IMR-90 (cell line): ENCODE measurements at regions not wholly inside any gene's neighbourhood (a gene's known extent, or its start where the extent isn't known, plus 50 kb on each side); places are given as distances from the start of the nearest gene placed in this dataset.

Experiments
- ATAC-seq: fragments of 200-7000 bp; cut with Tn5 transposase; 2 replicates; pipeline ENCODE4 v1.9.1; 2020; ENCODE audit warnings: low read depth, mild to moderate bottlenecking, moderate library complexity
- BruUV-seq: library from RNA; stranded (reverse); fragments of 400-500 nt; replicated peaks from 2 replicates; lab custom pipeline; 2021; lab: Mats Ljungman, UMichigan
- CTCF ChIA-PET: fragments of 300-600 bp; formaldehyde crosslinking; extraction: SDS; loops from one replicate; lab custom pipeline; 2021; ENCODE audit warnings: antibody characterized with exemption; lab: Yijun Ruan, JAX
- POLR2A ChIA-PET: fragments of 300-600 bp; sonication (Branson Sonifier 250); formaldehyde crosslinking; loops from one replicate; lab custom pipeline; 2022; ENCODE audit warnings: antibody characterized with exemption; ENCODE audit not compliant: unreplicated experiment; lab: Charles Lee
- DNase-seq: peaks from one replicate; pipeline ENCODE4 v3.0.0; 2013
- H2AFZ ChIP-seq: replicated peaks from 2 replicates; pipeline ENCODE3; 2013; ENCODE audit warnings: low read length, mild to moderate bottlenecking; ENCODE audit not compliant: poor library complexity
- H2AK5ac ChIP-seq: 2 replicates; pipeline ENCODE4 v1.6.1; 2013; ENCODE audit warnings: low read depth, low read length, inconsistent platforms
- H2AK9ac ChIP-seq: replicated peaks from 2 replicates; pipeline ENCODE3; 2013; ENCODE audit warnings: mild to moderate bottlenecking, low read depth, low read length, moderate library complexity; ENCODE audit not compliant: poor library complexity
- H2BK120ac ChIP-seq: 2 replicates; pipeline ENCODE4 v1.6.1; 2013; ENCODE audit warnings: low read depth, low read length, inconsistent platforms
- H2BK15ac ChIP-seq: 3 replicates; pipeline ENCODE4 v1.6.1; 2013; ENCODE audit warnings: low read depth, low read length, inconsistent platforms
- H2BK20ac ChIP-seq: 2 replicates; pipeline ENCODE4 v1.6.1; 2013; ENCODE audit warnings: low read depth, mild to moderate bottlenecking, inconsistent platforms, low read length, moderate library complexity
- H2BK5ac ChIP-seq: 2 replicates; pipeline ENCODE4 v1.6.1; 2013; ENCODE audit warnings: mild to moderate bottlenecking, low read depth, low read length, inconsistent platforms; ENCODE audit not compliant: poor library complexity, severe bottlenecking
- H3K14ac ChIP-seq: replicated peaks from 2 replicates; pipeline ENCODE4 v1.6.1; 2013; ENCODE audit warnings: low read depth, low read length, inconsistent platforms
- H3K18ac ChIP-seq: 2 replicates; pipeline ENCODE4 v1.6.1; 2013; ENCODE audit warnings: low read depth, low read length, control low read depth
- H3K23ac ChIP-seq: 2 replicates; pipeline ENCODE4 v1.6.1; 2013; ENCODE audit warnings: low read depth, low read length, inconsistent platforms
- H3K27ac ChIP-seq: 2 replicates; pipeline ENCODE4 v1.5.1; 2013; ENCODE audit warnings: mild to moderate bottlenecking, control low read depth, low read length; ENCODE audit not compliant: insufficient read depth
- H3K27me3 ChIP-seq: 2 replicates; pipeline ENCODE4 v1.6.1; 2013; ENCODE audit warnings: low read length; ENCODE audit not compliant: control insufficient read depth, insufficient read depth
- H3K36me3 ChIP-seq: 2 replicates; pipeline ENCODE4 v1.6.1; 2013; ENCODE audit warnings: low read length, mixed read lengths; ENCODE audit not compliant: control insufficient read depth, insufficient read depth
- H3K4ac ChIP-seq: 2 replicates; pipeline ENCODE4 v1.6.1; 2013; ENCODE audit warnings: low read depth, low read length, inconsistent platforms
- H3K4me1 ChIP-seq: 2 replicates; pipeline ENCODE4 v1.6.1; 2013; ENCODE audit warnings: low read length, mixed read lengths; ENCODE audit not compliant: control insufficient read depth, insufficient read depth
- H3K4me2 ChIP-seq: 2 replicates; pipeline ENCODE4 v1.6.1; 2013; ENCODE audit warnings: low read depth, mild to moderate bottlenecking, control low read depth, low read length, moderate library complexity
- H3K4me3 ChIP-seq: 2 replicates; pipeline ENCODE4 v1.5.1; 2013; ENCODE audit warnings: low read depth, mild to moderate bottlenecking, control low read depth, low read length, moderate library complexity; ENCODE audit not compliant: insufficient read depth
- H3K56ac ChIP-seq: 2 replicates; pipeline ENCODE4 v1.6.1; 2013; ENCODE audit warnings: low read length, inconsistent platforms; ENCODE audit not compliant: insufficient read depth; ENCODE audit errors: extremely low read depth
- H3K79me1 ChIP-seq, 2 experiments: 2 replicates each; pipeline ENCODE4 v1.6.1; 2013; ENCODE audit warnings: low read length in 2 of 2, inconsistent platforms in 1 of 2, low read depth in 1 of 2
- H3K9ac ChIP-seq: 2 replicates; pipeline ENCODE4 v1.6.1; 2013; ENCODE audit warnings: low read depth, low read length, control low read depth
- H3K9me1 ChIP-seq: 2 replicates; pipeline ENCODE4 v1.6.1; 2013; ENCODE audit warnings: low read length, inconsistent platforms; ENCODE audit not compliant: insufficient read depth
- H3K9me3 ChIP-seq: 2 replicates; pipeline ENCODE4 v1.6.1; 2013; ENCODE audit warnings: low read length; ENCODE audit not compliant: control insufficient read depth, insufficient read depth
- H4K20me1 ChIP-seq: 2 replicates; pipeline ENCODE4 v1.6.1; 2013; ENCODE audit warnings: low read length, inconsistent platforms; ENCODE audit not compliant: insufficient read depth
- H4K5ac ChIP-seq: 2 replicates; pipeline ENCODE4 v1.6.1; 2013; ENCODE audit warnings: mild to moderate bottlenecking, low read depth, low read length, control low read depth
- H4K8ac ChIP-seq, 2 experiments: 2 replicates each; pipeline ENCODE4 v1.6.1; 2013; ENCODE audit warnings: low read depth in 2 of 2, low read length in 2 of 2, control low read depth in 1 of 2, inconsistent platforms in 1 of 2
- H4K91ac ChIP-seq: 2 replicates; pipeline ENCODE4 v1.6.1; 2013; ENCODE audit warnings: low read depth, low read length, inconsistent platforms; ENCODE audit not compliant: insufficient read depth
- CEBPB ChIP-seq: IDR thresholded peaks from 2 replicates; pipeline ENCODE4 v1.6.1; 2012; ENCODE audit warnings: low read depth, low read length, improper control_type of control experiment
- MXI1 ChIP-seq: IDR thresholded peaks from 2 replicates; pipeline ENCODE4 v1.6.1; 2012; ENCODE audit warnings: low read depth, mild to moderate bottlenecking, low read length, moderate library complexity, borderline replicate concordance
- WGBS, 2 experiments: methylation state at CpG; one replicate each; pipeline versions ENCODE4 v1.1.5 to v1.1.7; 2013; ENCODE audit warnings: missing lambda C conversion rate in 2 of 2; ENCODE audit not compliant: insufficient read length in 1 of 2; ENCODE audit errors: extremely low coverage in 2 of 2; 5-methylcytosine and 5-hydroxymethylcytosine counted together
- dilution Hi-C: fragments of 300-500 bp; cut with HindIII; formaldehyde crosslinking; loops from one replicate; pipeline ENCODE4 v1.14.3; 2018; ENCODE audit warnings: low sequenced_read_pairs; ENCODE audit not compliant: unreplicated experiment
- in situ Hi-C: fragments of 300-500 bp; cut with MboI; formaldehyde crosslinking; loops from 3 replicates; pipeline ENCODE4 v1.14.3; 2019; ENCODE audit warnings: low sequenced_read_pairs, inconsistent platforms, mixed read lengths
- intact Hi-C: fragments of 100-400 bp; cut with micrococcal nuclease; formaldehyde crosslinking; loops from 2 replicates; pipeline ENCODE4 v1.10.0; 2022

- no peak overlapping the region for H3K23ac ChIP-seq
- H2BK20ac ChIP-seq = 0 out of 2 replicates have a peak overlapping the region, but pooled peaks have one; percentile 46
- no peak overlapping the region for H2AFZ ChIP-seq
- H3K27ac ChIP-seq = peak overlapping the region; percentile 60; the same call in 1 of the 2 replicates
- ChIA-PET POLR2A (no interaction called here), CTCF (interaction anchor here (0.5 to 0.8 kb wide), 3 partner anchors 43 to 120 kb away, joined by 3 to 4 read pairs (median 3); no protein-coding TSS in a partner anchor)
- H3K4ac ChIP-seq = no peak overlapping the region
- H4K8ac ChIP-seq = 0 out of 4 replicates have a peak overlapping the region, but pooled peaks of 1 of the 2 experiments have one; percentile 33
- H3K18ac ChIP-seq = peak overlapping the region; percentile 62; the same call in 1 of the 2 replicates
- H3K4me2 ChIP-seq = peak overlapping the region; percentile 25; the same call in 1 of the 2 replicates
- no CpG with 5 or more reads among the region's 3 CpGs for WGBS, 2 experiments
- no peaks in the 10 kb centered on the region for H3K27me3 ChIP-seq
- BruUV-seq = no TSS peak
- H4K20me1 ChIP-seq = no peaks in the 10 kb centered on the region
- no peak overlapping the region for H2BK15ac ChIP-seq
- intact Hi-C loops = no loop called here
- H3K9me3 ChIP-seq = no peaks in the 10 kb centered on the region
- no peak overlapping the region for H2AK9ac ChIP-seq
- in situ Hi-C loops = no loop called here
- H3K14ac ChIP-seq = no peak overlapping the region; the same call in 1 of the 2 replicates
- dilution Hi-C loops = no loop called here
- no peaks in the 10 kb centered on the region for H3K36me3 ChIP-seq
- H2BK5ac ChIP-seq = no peak overlapping the region
- ATAC-seq = peak; percentile 56
- no peak overlapping the region for H4K91ac ChIP-seq
- H3K56ac ChIP-seq = no peak overlapping the region
- no peak overlapping the region for H3K9ac ChIP-seq
- H2BK120ac ChIP-seq = no peak overlapping the region
- no peaks in the 10 kb centered on the region for H3K79me1 ChIP-seq
- no peaks in the 10 kb centered on the region; the same call in 1 of the 2 replicates for H3K9me1 ChIP-seq
- peak; percentile 65 for DNase-seq
- no peak for TF ChIP-seq MXI1
- 0 out of 2 replicates have a peak, but pooled peaks have one; percentile 34 for TF ChIP-seq CEBPB
- H3K4me1 ChIP-seq = peaks cover 5% of the 10 kb centered on the region
- H4K5ac ChIP-seq = 0 out of 2 replicates have a peak overlapping the region, but pooled peaks have one; percentile 16
- H2AK5ac ChIP-seq = no peak overlapping the region
- H3K4me3 ChIP-seq = no peak overlapping the region
These were observed 90.1 kb downstream of the FAS start for GRCh38 chr10:89080660-89081059.
